ENCODE measurements at regions not wholly inside any gene's neighbourhood (a gene's known extent, or its start where the extent isn't known, plus 50 kb on each side); places are given as distances from the start of the nearest gene placed in this dataset.

- no peaks in the 10 kb centered on the region for H3K36me3 Mint-ChIP-seq (ENCODE audit: insufficient read depth in 2 of 2)
- H3K4me3 Mint-ChIP-seq = no peak overlapping the region
- H3K9me3 Mint-ChIP-seq = no peaks in the 10 kb centered on the region
- no peaks in the 10 kb centered on the region for H3K27me3 Mint-ChIP-seq (ENCODE audit: low read depth)
- ATAC-seq (replicated peaks in 1 of 2) = no peak
- no peaks in the 10 kb centered on the region for H3K4me1 Mint-ChIP-seq (ENCODE audit: low read depth)
- no peak for DNase-seq
- no peak overlapping the region for H3K27ac Mint-ChIP-seq
Observed at GRCh38 chr2:67667054-67667908, 270.1 kb downstream of the ETAA1 start.

- DNase-seq (no peak), ATAC-seq (replicated peaks in 1 of 2) (no peak)
- Mint-ChIP-seq H3K27ac (no peak overlapping the region), H3K4me1 (ENCODE audit: low read depth) (no peaks in the 10 kb centered on the region), H3K9me3 (no peaks in the 10 kb centered on the region), H3K4me3 (no peak overlapping the region), H3K27me3 (ENCODE audit: low read depth) (no peaks in the 10 kb centered on the region), H3K36me3 (ENCODE audit: insufficient read depth in 2 of 2) (no peaks in the 10 kb centered on the region)
Observed at GRCh38 chr2:67668538-67668937, 271.4 kb downstream of the ETAA1 start.

- no peak for DNase-seq
- Mint-ChIP-seq H3K36me3 (ENCODE audit: insufficient read depth in 2 of 2) (no peaks in the 10 kb centered on the region), H3K9me3 (no peaks in the 10 kb centered on the region), H3K4me1 (ENCODE audit: low read depth) (no peaks in the 10 kb centered on the region), H3K27me3 (ENCODE audit: low read depth) (no peaks in the 10 kb centered on the region), H3K4me3 (no peak overlapping the region), H3K27ac (no peak overlapping the region)
- no peak for ATAC-seq (replicated peaks in 1 of 2)
Observed at GRCh38 chr2:67669168-67669567, 272.0 kb downstream of the ETAA1 start.

- Mint-ChIP-seq H3K27ac (no peak overlapping the region), H3K36me3 (ENCODE audit: insufficient read depth in 2 of 2) (no peaks in the 10 kb centered on the region), H3K27me3 (ENCODE audit: low read depth) (no peaks in the 10 kb centered on the region), H3K4me1 (ENCODE audit: low read depth) (no peaks in the 10 kb centered on the region), H3K9me3 (no peaks in the 10 kb centered on the region), H3K4me3 (no peak overlapping the region)
- DNase-seq (no peak), ATAC-seq (replicated peaks in 1 of 2) (no peak)
Observed at GRCh38 chr2:67669766-67670165, 272.6 kb downstream of the ETAA1 start.

- Mint-ChIP-seq H3K36me3 (ENCODE audit: insufficient read depth in 2 of 2) (no peaks in the 10 kb centered on the region), H3K9me3 (no peaks in the 10 kb centered on the region)
Observed at GRCh38 chr2:67670747-67671183, 273.6 kb downstream of the ETAA1 start.

GRCh38 chr2:67671464-67672450, 274.6 kb downstream of the ETAA1 start:
- Mint-ChIP-seq H3K36me3 (ENCODE audit: insufficient read depth in 2 of 2) (no peaks in the 10 kb centered on the region), H3K27ac (no peak overlapping the region)
- ATAC-seq (replicated peaks in 1 of 2) = no peak

More at GRCh38 chr2:67670747-67671183, 273.6 kb downstream of the ETAA1 start:
- Mint-ChIP-seq H3K4me1 (ENCODE audit: low read depth) (no peaks in the 10 kb centered on the region), H3K27ac (no peak overlapping the region), H3K27me3 (ENCODE audit: low read depth) (no peaks in the 10 kb centered on the region), H3K4me3 (no peak overlapping the region)
- ATAC-seq (replicated peaks in 1 of 2) (no peak), DNase-seq (no peak)

GRCh38 chr2:67674668-67675067, 277.5 kb downstream of the ETAA1 start:
- Mint-ChIP-seq H3K36me3 (ENCODE audit: insufficient read depth in 2 of 2) (no peaks in the 10 kb centered on the region), H3K4me3 (no peak overlapping the region), H3K27me3 (ENCODE audit: low read depth) (no peaks in the 10 kb centered on the region), H3K9me3 (peaks cover 0 to 4% of the 10 kb centered on the region in 2 donors), H3K4me1 (ENCODE audit: low read depth) (no peaks in the 10 kb centered on the region), H3K27ac (no peak overlapping the region)
- ATAC-seq (replicated peaks in 1 of 2) = no peak
- DNase-seq = no peak

More at GRCh38 chr2:67671464-67672450, 274.6 kb downstream of the ETAA1 start:
- Mint-ChIP-seq H3K27me3 (ENCODE audit: low read depth) (no peaks in the 10 kb centered on the region), H3K4me1 (ENCODE audit: low read depth) (no peaks in the 10 kb centered on the region), H3K9me3 (no peaks in the 10 kb centered on the region), H3K4me3 (no peak overlapping the region)
- DNase-seq = no peak

GRCh38 chr2:67684991-67685390, 287.9 kb downstream of the ETAA1 start:
- Mint-ChIP-seq H3K27me3 (ENCODE audit: low read depth) (no peaks in the 10 kb centered on the region), H3K4me1 (ENCODE audit: low read depth) (no peaks in the 10 kb centered on the region)
- DNase-seq = no peak

GRCh38 chr2:67686254-67686653, 289.1 kb downstream of the ETAA1 start:
- ATAC-seq (replicated peaks in 1 of 2) (no peak), DNase-seq (no peak)
- no peaks in the 10 kb centered on the region for H3K27me3 Mint-ChIP-seq (ENCODE audit: low read depth)

More at GRCh38 chr2:67684991-67685390, 287.9 kb downstream of the ETAA1 start:
- no peaks in the 10 kb centered on the region for H3K36me3 Mint-ChIP-seq (ENCODE audit: insufficient read depth in 2 of 2)
- no peak overlapping the region for H3K27ac Mint-ChIP-seq
- no peak for ATAC-seq (replicated peaks in 1 of 2)
- H3K4me3 Mint-ChIP-seq = no peak overlapping the region
- peaks cover 0 to 2% of the 10 kb centered on the region in 2 donors for H3K9me3 Mint-ChIP-seq

GRCh38 chr2:67689186-67689585, 292.1 kb downstream of the ETAA1 start:
- H3K4me1 Mint-ChIP-seq (ENCODE audit: low read depth) = no peaks in the 10 kb centered on the region
- no peaks in the 10 kb centered on the region for H3K36me3 Mint-ChIP-seq (ENCODE audit: insufficient read depth in 2 of 2)
- H3K27ac Mint-ChIP-seq = no peak overlapping the region
- no peaks in the 10 kb centered on the region for H3K27me3 Mint-ChIP-seq (ENCODE audit: low read depth)
- ATAC-seq (replicated peaks in 1 of 2) (no peak), DNase-seq (no peak)
- H3K4me3 Mint-ChIP-seq = no peak overlapping the region
- peaks cover 0 to 1% of the 10 kb centered on the region in 2 donors for H3K9me3 Mint-ChIP-seq

More at GRCh38 chr2:67686254-67686653, 289.1 kb downstream of the ETAA1 start:
- Mint-ChIP-seq H3K27ac (no peak overlapping the region), H3K9me3 (peaks cover 0 to under 1% of the 10 kb centered on the region in 2 donors), H3K36me3 (ENCODE audit: insufficient read depth in 2 of 2) (no peaks in the 10 kb centered on the region), H3K4me3 (no peak overlapping the region), H3K4me1 (ENCODE audit: low read depth) (no peaks in the 10 kb centered on the region)

- H3K9me3 Mint-ChIP-seq = peaks cover 0 to 1% of the 10 kb centered on the region in 2 donors
- DNase-seq = no peak
- H3K4me3 Mint-ChIP-seq = no peak overlapping the region
- no peaks in the 10 kb centered on the region for H3K4me1 Mint-ChIP-seq (ENCODE audit: low read depth)
- H3K36me3 Mint-ChIP-seq (ENCODE audit: insufficient read depth in 2 of 2) = no peaks in the 10 kb centered on the region
- no peak overlapping the region for H3K27ac Mint-ChIP-seq
- H3K27me3 Mint-ChIP-seq (ENCODE audit: low read depth) = no peaks in the 10 kb centered on the region
- ATAC-seq (replicated peaks in 1 of 2) = no peak
Observed at GRCh38 chr2:67689651-67690050, 292.5 kb downstream of the ETAA1 start.

GRCh38 chr2:67694445-67694844, 297.3 kb downstream of the ETAA1 start:
- Mint-ChIP-seq H3K4me3 (no peak overlapping the region), H3K9me3 (peaks cover 0 to 1% of the 10 kb centered on the region in 2 donors), H3K27ac (no peak overlapping the region), H3K4me1 (ENCODE audit: low read depth) (no peaks in the 10 kb centered on the region), H3K27me3 (ENCODE audit: low read depth) (peaks cover 7% of the 10 kb centered on the region), H3K36me3 (ENCODE audit: insufficient read depth in 2 of 2) (no peaks in the 10 kb centered on the region)
- ATAC-seq (replicated peaks in 1 of 2) (no peak), DNase-seq (no peak)

- no peaks in the 10 kb centered on the region for H3K4me1 Mint-ChIP-seq (ENCODE audit: low read depth)
- ATAC-seq (replicated peaks in 1 of 2) (no peak), DNase-seq (no peak)
- peaks cover 3 to 7% of the 10 kb centered on the region in 2 donors for H3K9me3 Mint-ChIP-seq
- peaks cover under 1% of the 10 kb centered on the region for H3K27me3 Mint-ChIP-seq (ENCODE audit: low read depth)
- H3K4me3 Mint-ChIP-seq = no peak overlapping the region
- peaks cover 0 to 2% of the 10 kb centered on the region in 2 donors for H3K36me3 Mint-ChIP-seq (ENCODE audit: insufficient read depth in 2 of 2)
- no peak overlapping the region for H3K27ac Mint-ChIP-seq
Observed at GRCh38 chr2:67701011-67701410, 303.9 kb downstream of the ETAA1 start.

Data from activated T-cell treated with anti-CD3 and anti-CD28 coated beads, Interleukin-2, amount 50 U/mL, for 72 hours (primary cell).